Ovary (tissue), 7 donors: ENCODE measurements at regions not wholly inside any gene's neighbourhood (a gene's known extent, or its start where the extent isn't known, plus 50 kb on each side); places are given as distances from the start of the nearest gene placed in this dataset.

ENCODE experiments used
- DNase-seq, 5 donors: peaks; one replicate each; pipeline ENCODE4 v3.0.0-alpha.2; 2019 to 2020
- H3K27ac ChIP-seq, 2 donors: fragments of 200-600 bp; one replicate each; pipeline versions ENCODE4 v1.5.1 to v1.8.0; 2019 to 2022
- H3K27me3 ChIP-seq: fragments of 200-600 bp; one replicate; pipeline ENCODE4 v1.8.0; 2022
- H3K36me3 ChIP-seq: fragments of 200-600 bp; sonication (generic); one replicate; pipeline ENCODE4 v1.5.1; 2019
- H3K4me1 ChIP-seq: one replicate; pipeline ENCODE4 v1.8.1; 2013; ENCODE audit warnings: mild to moderate bottlenecking, moderate library complexity; ENCODE audit not compliant: insufficient read depth
- H3K4me3 ChIP-seq: fragments of 200-600 bp; sonication (generic); one replicate; pipeline ENCODE4 v1.5.1; 2017
- H3K9me3 ChIP-seq, 2 donors: fragments of 200-600 bp in 1 of 2; sonication (generic) in 1 of 2; one replicate each; pipeline versions ENCODE4 v1.5.1 to v1.8.1; 2013 to 2019; ENCODE audit warnings: mild to moderate bottlenecking in 1 of 2, moderate library complexity in 1 of 2
- CTCF ChIP-seq, 3 donors: fragments of 450-650 bp in 2 of 3; fragments of 200-600 bp in 1 of 3; IDR thresholded peaks; one replicate each; pipeline versions ENCODE4 v1.5.1 to v1.8.0; 2016 to 2022; ENCODE audit warnings: antibody characterized with exemption in 3 of 3, mild to moderate bottlenecking in 1 of 3
- EP300 ChIP-seq: sonication (generic); formaldehyde crosslinking; IDR thresholded peaks from one replicate; pipeline ENCODE4 v1.6.1; 2017; ENCODE audit warnings: antibody characterized with exemption
- POLR2A ChIP-seq: fragments of 450-650 bp; IDR thresholded peaks from one replicate; pipeline ENCODE4 v1.6.1; 2017; ENCODE audit warnings: antibody characterized with exemption, mild to moderate bottlenecking, moderate library complexity
- WGBS, 3 donors: extraction: QIAGEN DNeasy Blood & Tissue Kit in 1 of 3; methylation state at CpG; one replicate each; pipeline versions ENCODE4 v1.1.5 to v1.1.7; 2013 to 2017; 5-methylcytosine and 5-hydroxymethylcytosine counted together
- intact Hi-C, 4 donors: fragments of 100-400 bp; cut with DNase I; formaldehyde crosslinking; loops; one replicate each; pipeline versions ENCODE4 v1.11.0 to v1.15.1; 2022 to 2023
- donor health status: DM: no; HTN: no; CAD: no; lungs with moderate emphysema.
- donor health status: DM: no; HTN: no; CAD: no.
- donor health status: Bipolar disorder and iron deficiency.
- donor health status: DM: no; HTN: no; CAD: no.
- donor health status: DM: yes; HTN: yes; CAD: no.

DNA sequence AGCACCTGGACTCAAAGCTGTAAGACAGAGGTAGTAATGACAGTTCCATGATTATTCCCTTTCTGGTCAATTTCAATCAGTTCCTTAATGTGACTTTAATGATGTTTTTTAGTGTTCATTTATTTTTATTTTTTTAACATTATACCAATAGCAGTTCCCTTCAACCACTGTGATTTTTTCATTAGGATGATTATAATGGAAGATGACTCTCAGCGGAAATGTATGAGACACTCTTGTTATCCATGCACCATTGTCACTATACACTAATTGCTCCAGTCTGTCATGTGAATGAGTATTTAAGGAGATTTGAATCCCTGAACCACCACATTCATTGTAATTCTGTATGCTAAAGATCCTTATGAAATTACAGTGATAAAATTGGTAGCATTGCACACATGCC, 2102.3 kb upstream of the AGA start:
- 91 to 96% (median 95%) methylated on average over 1 of the region's 1 CpG for WGBS, 3 donors
- Histone ChIP-seq H3K9me3 (no peaks in the 10 kb centered on the region), H3K36me3 (no peaks in the 10 kb centered on the region), H3K27me3 (no peaks in the 10 kb centered on the region), H3K4me1 (no peaks in the 10 kb centered on the region), H3K4me3 (no peak overlapping the region), H3K27ac (no peak overlapping the region)
- no peak for DNase-seq
- no peak for TF ChIP-seq EP300
- no peak for TF ChIP-seq POLR2A
- TF ChIP-seq CTCF (IDR thresholded peaks at IDR 0.05): no peak
- intact Hi-C loops: no loop called here

GRCh38 chr4:179552131-179552530, 2109.9 kb upstream of the AGA start:
- H3K36me3 ChIP-seq: no peaks in the 10 kb centered on the region
- H3K27me3 ChIP-seq: no peaks in the 10 kb centered on the region
- WGBS, 3 donors: 21 to 50% (median 24%) methylated on average over 2 of the region's 2 CpGs
- no peaks in the 10 kb centered on the region for H3K9me3 ChIP-seq
- H3K4me3 ChIP-seq: no peak overlapping the region
- no peaks in the 10 kb centered on the region for H3K4me1 ChIP-seq
- TF ChIP-seq CTCF (IDR thresholded peaks at IDR 0.05): no peak
- no peak for TF ChIP-seq EP300
- TF ChIP-seq POLR2A: no peak
- no peak overlapping the region for H3K27ac ChIP-seq
- intact Hi-C loops: no loop called here
- no peak for DNase-seq

- TF ChIP-seq EP300: no peak
- no peak for TF ChIP-seq CTCF (IDR thresholded peaks at IDR 0.05)
- no peak for TF ChIP-seq POLR2A
- Histone ChIP-seq H3K9me3 (no peaks in the 10 kb centered on the region), H3K27ac (no peak overlapping the region), H3K27me3 (no peaks in the 10 kb centered on the region), H3K4me3 (no peak overlapping the region), H3K36me3 (no peaks in the 10 kb centered on the region), H3K4me1 (no peaks in the 10 kb centered on the region)
- intact Hi-C loops: no loop called here
- no peak for DNase-seq
- WGBS, 3 donors: 64 to 77% (median 67%) methylated on average over 4 of the region's 4 CpGs
These were observed 2121.5 kb upstream of the AGA start for GRCh38 chr4:179563741-179564140.

DNA sequence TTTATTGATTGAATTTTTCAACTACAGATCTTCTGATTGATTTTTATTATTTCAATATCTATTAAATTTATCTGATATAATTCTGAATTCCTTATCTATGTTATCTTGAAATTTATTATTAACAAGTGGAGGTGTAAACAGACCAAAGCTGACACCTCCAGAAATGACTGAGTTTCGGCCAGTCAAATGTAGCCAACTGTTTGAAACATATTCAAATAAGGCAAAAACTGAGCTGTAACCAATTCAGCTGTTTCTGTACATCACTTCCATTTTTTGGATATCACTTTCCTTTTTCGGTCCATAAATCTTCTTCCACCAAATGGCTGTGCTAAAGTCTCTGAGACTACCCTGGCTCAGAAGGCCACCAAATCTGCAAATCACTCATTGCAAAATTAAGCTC, 2127.3 kb upstream of the AGA start:
- H3K27ac ChIP-seq: no peak overlapping the region
- H3K4me3 ChIP-seq: no peak overlapping the region
- WGBS, 3 donors: 67 to 89% (median 89%) methylated on average over 2 of the region's 2 CpGs
- TF ChIP-seq POLR2A (no peak), EP300 (no peak), CTCF (IDR thresholded peaks at IDR 0.05) (no peak)
- intact Hi-C loops: no loop called here
- H3K9me3 ChIP-seq: no peaks in the 10 kb centered on the region
- DNase-seq: no peak
- H3K27me3 ChIP-seq: no peaks in the 10 kb centered on the region
- no peaks in the 10 kb centered on the region for H3K36me3 ChIP-seq
- no peaks in the 10 kb centered on the region for H3K4me1 ChIP-seq
